SJCRH30 (cell line): ENCODE measurements at regions not wholly inside any gene's neighbourhood (a gene's known extent, or its start where the extent isn't known, plus 50 kb on each side); places are given as distances from the start of the nearest gene placed in this dataset.

Experiments
- DNase-seq, 2 experiments: peaks; one replicate each; pipeline ENCODE4 v3.0.0-alpha.2; 2015 to 2020
- H3K27ac ChIP-seq: fragments of 250-450 bp; sonication (Bioruptor Pico); 2 replicates; pipeline ENCODE4 v1.5.1; 2020; ENCODE audit warnings: mild to moderate bottlenecking, moderate library complexity
- H3K27me3 ChIP-seq: fragments of 250-450 bp; sonication (Bioruptor Pico); 2 replicates; pipeline ENCODE4 v1.5.1; 2020; ENCODE audit warnings: mild to moderate bottlenecking, moderate library complexity
- H3K36me3 ChIP-seq: fragments of 250-450 bp; sonication (Bioruptor Pico); 2 replicates; pipeline ENCODE4 v1.5.1; 2020; ENCODE audit warnings: mild to moderate bottlenecking, moderate library complexity
- H3K4me1 ChIP-seq: fragments of 250-450 bp; sonication (Bioruptor Pico); 2 replicates; pipeline ENCODE4 v1.5.1; 2020; ENCODE audit warnings: mild to moderate bottlenecking, moderate library complexity
- H3K4me3 ChIP-seq: fragments of 250-450 bp; sonication (Bioruptor Pico); 2 replicates; pipeline ENCODE4 v1.5.1; 2020; ENCODE audit warnings: mild to moderate bottlenecking, moderate library complexity
- H3K9me3 ChIP-seq: fragments of 250-450 bp; sonication (Bioruptor Pico); replicated peaks from 2 replicates; pipeline ENCODE4 v1.5.1; 2020; ENCODE audit warnings: mild to moderate bottlenecking, moderate library complexity

GRCh38 chr1:239558991-239559390, 172.6 kb downstream of the CHRM3 start:
- Histone ChIP-seq H3K9me3 (no peaks in the 10 kb centered on the region), H3K36me3 (no peaks in the 10 kb centered on the region), H3K27me3 (no peaks in the 10 kb centered on the region), H3K4me3 (no peak overlapping the region), H3K4me1 (no peaks in the 10 kb centered on the region), H3K27ac (no peak overlapping the region)
- no peak for DNase-seq

- Histone ChIP-seq H3K4me1 (no peaks in the 10 kb centered on the region), H3K27me3 (no peaks in the 10 kb centered on the region), H3K27ac (no peak overlapping the region), H3K36me3 (no peaks in the 10 kb centered on the region), H3K4me3 (no peak overlapping the region), H3K9me3 (no peaks in the 10 kb centered on the region)
- DNase-seq = no peak
These were observed 174.6 kb downstream of the CHRM3 start for GRCh38 chr1:239560921-239561320.

GRCh38 chr1:239562095-239562494, 175.7 kb downstream of the CHRM3 start:
- DNase-seq = no peak
- no peaks in the 10 kb centered on the region for H3K27me3 ChIP-seq
- H3K4me1 ChIP-seq = no peaks in the 10 kb centered on the region
- H3K9me3 ChIP-seq = no peaks in the 10 kb centered on the region
- no peaks in the 10 kb centered on the region for H3K36me3 ChIP-seq
- no peak overlapping the region for H3K27ac ChIP-seq
- no peak overlapping the region for H3K4me3 ChIP-seq

- no peaks in the 10 kb centered on the region for H3K27me3 ChIP-seq
- no peak overlapping the region for H3K4me3 ChIP-seq
- no peaks in the 10 kb centered on the region for H3K9me3 ChIP-seq
- H3K36me3 ChIP-seq = no peaks in the 10 kb centered on the region
- H3K4me1 ChIP-seq = no peaks in the 10 kb centered on the region
- no peak overlapping the region for H3K27ac ChIP-seq
- no peak for DNase-seq
These were observed 177.3 kb downstream of the CHRM3 start for GRCh38 chr1:239563681-239564080.

GRCh38 chr1:239566074-239566473, 179.7 kb downstream of the CHRM3 start:
- no peak for DNase-seq
- Histone ChIP-seq H3K4me3 (no peak overlapping the region), H3K36me3 (no peaks in the 10 kb centered on the region), H3K4me1 (0 out of 2 replicates have a peak, but pooled peaks cover 9% of the 10 kb centered on the region), H3K27me3 (no peaks in the 10 kb centered on the region), H3K9me3 (no peaks in the 10 kb centered on the region), H3K27ac (no peak overlapping the region)

- Histone ChIP-seq H3K36me3 (no peaks in the 10 kb centered on the region), H3K4me3 (no peak overlapping the region), H3K4me1 (0 out of 2 replicates have a peak, but pooled peaks cover 10% of the 10 kb centered on the region), H3K27me3 (no peaks in the 10 kb centered on the region), H3K27ac (no peak overlapping the region), H3K9me3 (no peaks in the 10 kb centered on the region)
- peak; percentile 24 to 58 for DNase-seq
These were observed 184.5 kb downstream of the CHRM3 start for GRCh38 chr1:239570878-239571277.

- DNase-seq = no peak
- no peaks in the 10 kb centered on the region for H3K9me3 ChIP-seq
- no peaks in the 10 kb centered on the region for H3K36me3 ChIP-seq
These were observed 185.8 kb downstream of the CHRM3 start for GRCh38 chr1:239572183-239572582.

GRCh38 chr1:239574112-239574511, 187.7 kb downstream of the CHRM3 start:
- Histone ChIP-seq H3K9me3 (no peaks in the 10 kb centered on the region), H3K27ac (no peak overlapping the region), H3K27me3 (no peaks in the 10 kb centered on the region), H3K4me3 (no peak overlapping the region), H3K4me1 (0 out of 2 replicates have a peak, but pooled peaks cover 10% of the 10 kb centered on the region), H3K36me3 (no peaks in the 10 kb centered on the region)
- DNase-seq = no peak

More at GRCh38 chr1:239572183-239572582, 185.8 kb downstream of the CHRM3 start:
- H3K27me3 ChIP-seq = no peaks in the 10 kb centered on the region
- no peak overlapping the region for H3K27ac ChIP-seq
- H3K4me1 ChIP-seq = 0 out of 2 replicates have a peak, but pooled peaks cover 10% of the 10 kb centered on the region
- H3K4me3 ChIP-seq = no peak overlapping the region

GRCh38 chr1:239575113-239575512, 188.7 kb downstream of the CHRM3 start:
- Histone ChIP-seq H3K36me3 (no peaks in the 10 kb centered on the region), H3K9me3 (no peaks in the 10 kb centered on the region), H3K4me1 (0 out of 2 replicates have a peak, but pooled peaks cover 9% of the 10 kb centered on the region), H3K27me3 (no peaks in the 10 kb centered on the region), H3K4me3 (no peak overlapping the region), H3K27ac (no peak overlapping the region)
- DNase-seq = no peak

- Histone ChIP-seq H3K9me3 (no peaks in the 10 kb centered on the region), H3K27me3 (no peaks in the 10 kb centered on the region), H3K4me3 (no peak overlapping the region), H3K27ac (no peak overlapping the region), H3K4me1 (no peaks in the 10 kb centered on the region), H3K36me3 (no peaks in the 10 kb centered on the region)
- DNase-seq = no peak
These were observed 197.2 kb downstream of the CHRM3 start for GRCh38 chr1:239583536-239583935.

GRCh38 chr1:239586128-239586527, 199.8 kb downstream of the CHRM3 start:
- no peaks in the 10 kb centered on the region for H3K36me3 ChIP-seq
- H3K9me3 ChIP-seq = no peaks in the 10 kb centered on the region
- no peaks in the 10 kb centered on the region for H3K27me3 ChIP-seq
- DNase-seq = no peak
- H3K27ac ChIP-seq = no peak overlapping the region
- no peak overlapping the region for H3K4me3 ChIP-seq
- no peaks in the 10 kb centered on the region for H3K4me1 ChIP-seq

GRCh38 chr1:239587066-239587465, 200.7 kb downstream of the CHRM3 start:
- H3K27me3 ChIP-seq = no peaks in the 10 kb centered on the region
- DNase-seq = no peak
- H3K27ac ChIP-seq = no peak overlapping the region
- H3K9me3 ChIP-seq = no peaks in the 10 kb centered on the region
- H3K4me1 ChIP-seq = no peaks in the 10 kb centered on the region
- no peaks in the 10 kb centered on the region for H3K36me3 ChIP-seq
- H3K4me3 ChIP-seq = no peak overlapping the region

- H3K4me3 ChIP-seq = no peak overlapping the region
- H3K36me3 ChIP-seq = no peaks in the 10 kb centered on the region
- H3K4me1 ChIP-seq = no peaks in the 10 kb centered on the region
- H3K9me3 ChIP-seq = no peaks in the 10 kb centered on the region
- no peak for DNase-seq
- H3K27me3 ChIP-seq = no peaks in the 10 kb centered on the region
- no peak overlapping the region for H3K27ac ChIP-seq
These were observed 201.4 kb downstream of the CHRM3 start for GRCh38 chr1:239587574-239588369.

GRCh38 chr1:239590556-239590955, 204.2 kb downstream of the CHRM3 start:
- no peak overlapping the region for H3K4me3 ChIP-seq
- no peak overlapping the region for H3K27ac ChIP-seq
- H3K36me3 ChIP-seq = no peaks in the 10 kb centered on the region
- H3K27me3 ChIP-seq = no peaks in the 10 kb centered on the region
- H3K4me1 ChIP-seq = no peaks in the 10 kb centered on the region; the same call in 1 of the 2 replicates
- no peaks in the 10 kb centered on the region for H3K9me3 ChIP-seq
- DNase-seq = no peak

GRCh38 chr1:239593527-239593926, 207.2 kb downstream of the CHRM3 start:
- no peaks in the 10 kb centered on the region for H3K36me3 ChIP-seq
- H3K4me3 ChIP-seq = no peak overlapping the region
- DNase-seq = no peak
- no peaks in the 10 kb centered on the region for H3K9me3 ChIP-seq
- no peaks in the 10 kb centered on the region for H3K27me3 ChIP-seq
- H3K27ac ChIP-seq = no peak overlapping the region
- H3K4me1 ChIP-seq = no peaks in the 10 kb centered on the region; the same call in 1 of the 2 replicates

- DNase-seq = no peak
- Histone ChIP-seq H3K4me1 (no peaks in the 10 kb centered on the region; the same call in 1 of the 2 replicates), H3K27ac (no peak overlapping the region), H3K27me3 (no peaks in the 10 kb centered on the region), H3K4me3 (no peak overlapping the region), H3K36me3 (no peaks in the 10 kb centered on the region), H3K9me3 (no peaks in the 10 kb centered on the region)
These were observed 214.2 kb downstream of the CHRM3 start for GRCh38 chr1:239600588-239600987.
